Suprapubic skin (tissue), 3 donors: ENCODE measurements at regions not wholly inside any gene's neighbourhood (a gene's known extent, or its start where the extent isn't known, plus 50 kb on each side); places are given as distances from the start of the nearest gene placed in this dataset.

ENCODE experiments used
- POLR2AphosphoS5 ChIP-seq, 3 donors: sonication (generic); formaldehyde crosslinking; IDR thresholded peaks; one replicate each; pipeline ENCODE4 v1.6.1; 2017; ENCODE audit warnings: antibody characterized with exemption in 3 of 3
- TF ChIP-seq, protein P1 (sequence below), 2 donors: fragments of 200-600 bp in 1 of 2; fragments of 450-650 bp in 1 of 2; sonication (generic) in 1 of 2; IDR thresholded peaks; one replicate each; pipeline ENCODE4 v1.5.1; 2016 to 2019; ENCODE audit warnings: antibody characterized with exemption in 2 of 2, mild to moderate bottlenecking in 1 of 2, moderate library complexity in 1 of 2

DNA sequence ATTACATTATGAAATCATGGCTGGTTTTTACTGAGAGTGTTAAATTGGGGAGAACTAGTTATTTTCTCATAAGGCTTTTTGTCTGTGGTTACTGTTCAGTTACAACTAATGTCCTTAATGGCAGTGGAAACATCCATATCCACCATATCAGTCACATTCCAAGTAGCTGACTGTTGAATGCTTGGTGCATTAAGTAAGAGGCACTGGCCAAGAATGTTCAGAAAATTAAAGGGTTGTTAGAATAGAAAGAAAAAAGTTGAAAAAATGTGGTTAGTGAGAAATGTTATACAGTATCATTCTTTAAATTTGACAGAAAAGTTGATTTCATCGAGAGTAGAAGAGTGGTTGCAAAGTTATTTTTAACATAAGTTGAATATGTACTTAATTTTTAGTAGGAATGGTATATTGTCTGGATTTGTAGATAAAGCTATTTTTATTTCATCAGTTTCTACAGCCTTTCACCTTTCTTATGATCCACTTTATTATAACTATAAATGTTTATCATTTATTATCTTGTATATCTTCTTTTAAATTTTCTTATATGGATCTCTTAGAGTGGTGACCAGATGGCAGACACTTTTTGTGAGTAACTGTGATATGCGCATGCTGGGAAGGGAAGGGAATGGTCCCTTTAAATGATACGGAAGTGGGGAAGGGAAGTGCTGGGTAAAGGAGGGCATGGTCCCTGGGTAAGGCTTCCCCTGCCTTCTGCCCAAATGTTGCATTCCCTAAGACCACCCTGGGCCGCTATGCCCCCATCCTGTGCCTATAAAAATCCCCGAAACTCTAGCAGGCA is 2407.1 kb downstream of the ARAP2 start:
- TF ChIP-seq, protein P1, sequence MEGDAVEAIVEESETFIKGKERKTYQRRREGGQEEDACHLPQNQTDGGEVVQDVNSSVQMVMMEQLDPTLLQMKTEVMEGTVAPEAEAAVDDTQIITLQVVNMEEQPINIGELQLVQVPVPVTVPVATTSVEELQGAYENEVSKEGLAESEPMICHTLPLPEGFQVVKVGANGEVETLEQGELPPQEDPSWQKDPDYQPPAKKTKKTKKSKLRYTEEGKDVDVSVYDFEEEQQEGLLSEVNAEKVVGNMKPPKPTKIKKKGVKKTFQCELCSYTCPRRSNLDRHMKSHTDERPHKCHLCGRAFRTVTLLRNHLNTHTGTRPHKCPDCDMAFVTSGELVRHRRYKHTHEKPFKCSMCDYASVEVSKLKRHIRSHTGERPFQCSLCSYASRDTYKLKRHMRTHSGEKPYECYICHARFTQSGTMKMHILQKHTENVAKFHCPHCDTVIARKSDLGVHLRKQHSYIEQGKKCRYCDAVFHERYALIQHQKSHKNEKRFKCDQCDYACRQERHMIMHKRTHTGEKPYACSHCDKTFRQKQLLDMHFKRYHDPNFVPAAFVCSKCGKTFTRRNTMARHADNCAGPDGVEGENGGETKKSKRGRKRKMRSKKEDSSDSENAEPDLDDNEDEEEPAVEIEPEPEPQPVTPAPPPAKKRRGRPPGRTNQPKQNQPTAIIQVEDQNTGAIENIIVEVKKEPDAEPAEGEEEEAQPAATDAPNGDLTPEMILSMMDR (IDR thresholded peaks at IDR 0.05): no peak
- TF ChIP-seq POLR2AphosphoS5 (IDR thresholded peaks at IDR 0.05): no peak
